GM12873 (cell line): ENCODE measurements at regions not wholly inside any gene's neighbourhood (a gene's known extent, or its start where the extent isn't known, plus 50 kb on each side); places are given as distances from the start of the nearest gene placed in this dataset.

Experiments
- TF ChIP-seq, protein P1 (sequence below): IDR thresholded peaks from 2 replicates; pipeline ENCODE4 v1.5.1; 2012; ENCODE audit warnings: low read depth, mild to moderate bottlenecking, moderate library complexity, low read length, control low read depth; ENCODE audit not compliant: insufficient read depth; ENCODE audit errors: missing control alignments

- TF ChIP-seq, protein P1, sequence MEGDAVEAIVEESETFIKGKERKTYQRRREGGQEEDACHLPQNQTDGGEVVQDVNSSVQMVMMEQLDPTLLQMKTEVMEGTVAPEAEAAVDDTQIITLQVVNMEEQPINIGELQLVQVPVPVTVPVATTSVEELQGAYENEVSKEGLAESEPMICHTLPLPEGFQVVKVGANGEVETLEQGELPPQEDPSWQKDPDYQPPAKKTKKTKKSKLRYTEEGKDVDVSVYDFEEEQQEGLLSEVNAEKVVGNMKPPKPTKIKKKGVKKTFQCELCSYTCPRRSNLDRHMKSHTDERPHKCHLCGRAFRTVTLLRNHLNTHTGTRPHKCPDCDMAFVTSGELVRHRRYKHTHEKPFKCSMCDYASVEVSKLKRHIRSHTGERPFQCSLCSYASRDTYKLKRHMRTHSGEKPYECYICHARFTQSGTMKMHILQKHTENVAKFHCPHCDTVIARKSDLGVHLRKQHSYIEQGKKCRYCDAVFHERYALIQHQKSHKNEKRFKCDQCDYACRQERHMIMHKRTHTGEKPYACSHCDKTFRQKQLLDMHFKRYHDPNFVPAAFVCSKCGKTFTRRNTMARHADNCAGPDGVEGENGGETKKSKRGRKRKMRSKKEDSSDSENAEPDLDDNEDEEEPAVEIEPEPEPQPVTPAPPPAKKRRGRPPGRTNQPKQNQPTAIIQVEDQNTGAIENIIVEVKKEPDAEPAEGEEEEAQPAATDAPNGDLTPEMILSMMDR = no peak
Measured at GRCh38 chr1:90193116-90193515, 198.2 kb downstream of the ZNF326 start.

- TF ChIP-seq, protein P1 = no peak
Measured at GRCh38 chr1:90192408-90192807, 197.5 kb downstream of the ZNF326 start.

DNA sequence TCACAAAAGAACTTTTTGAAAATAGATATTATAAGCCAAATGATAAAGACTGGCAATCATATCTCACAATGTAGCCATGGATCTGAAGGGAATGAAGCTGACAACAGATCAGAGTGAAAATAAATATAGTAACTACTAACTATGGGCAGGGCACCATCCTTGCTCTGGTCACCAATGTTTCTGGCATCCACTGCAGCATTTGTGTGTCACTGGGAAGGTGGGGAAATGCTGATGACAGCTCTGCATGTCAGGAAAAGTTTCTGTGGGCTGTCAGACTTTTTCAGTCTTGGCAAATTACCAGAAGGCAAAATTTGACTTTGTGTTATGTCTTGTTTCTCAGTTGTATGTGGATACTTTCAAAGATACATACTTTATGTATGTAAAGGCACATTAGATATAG lies 195.6 kb downstream of the ZNF326 start:
- TF ChIP-seq, protein P1 = no peak

GRCh38 chr1:90189889-90190288 lies 195.0 kb downstream of the ZNF326 start:
- TF ChIP-seq, protein P1 = no peak

- TF ChIP-seq, protein P1 = no peak
Measured at GRCh38 chr1:90187323-90187585, 192.3 kb downstream of the ZNF326 start.

DNA sequence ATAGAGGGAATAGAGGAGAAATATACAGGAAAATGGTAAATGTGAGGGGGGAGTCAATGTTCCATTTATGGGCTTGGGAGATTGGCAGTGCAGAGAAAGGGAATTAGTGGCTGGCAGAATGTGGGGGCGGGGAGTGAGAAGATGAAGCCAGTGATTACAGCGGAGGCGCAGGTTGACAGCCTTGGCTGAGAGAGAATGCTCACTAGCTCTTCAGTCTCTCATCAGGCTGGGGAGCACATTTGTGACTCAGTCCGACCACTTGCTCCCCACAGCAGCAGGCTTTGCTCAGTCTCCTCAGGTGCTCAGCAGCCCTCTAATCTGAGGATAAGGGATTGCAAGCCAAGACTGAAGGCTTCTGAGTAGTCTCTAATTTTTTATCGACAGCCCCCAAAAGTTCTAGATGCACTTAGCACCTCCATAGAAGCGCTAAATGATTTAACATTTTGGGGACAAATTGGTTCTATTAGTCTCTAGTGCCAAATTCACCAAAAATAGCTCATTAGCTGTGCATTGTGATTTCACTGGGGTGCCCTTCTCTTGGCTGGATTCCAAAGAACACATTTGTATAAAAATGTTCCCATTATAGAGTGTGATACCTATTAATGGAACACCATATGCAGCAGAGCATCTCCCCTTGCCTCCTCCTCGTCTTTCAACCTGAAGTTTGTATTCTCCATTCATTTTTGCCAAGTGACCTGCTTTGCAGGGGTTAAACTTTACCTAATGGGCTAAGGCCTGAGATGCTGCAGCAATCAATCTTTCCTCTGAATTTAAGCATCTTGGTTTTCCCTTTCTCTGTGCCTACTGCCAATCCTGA lies 191.8 kb downstream of the ZNF326 start:
- TF ChIP-seq, protein P1 = no peak

GRCh38 chr1:90176530-90176929 lies 181.6 kb downstream of the ZNF326 start:
- TF ChIP-seq, protein P1 = no peak
